PFSK-1 (cell line): ENCODE measurements at regions not wholly inside any gene's neighbourhood (a gene's known extent, or its start where the extent isn't known, plus 50 kb on each side); places are given as distances from the start of the nearest gene placed in this dataset.

Source experiments
- FOXP2 ChIP-seq: optimal IDR thresholded peaks from 2 replicates; pipeline ENCODE3; 2011; ENCODE audit warnings: borderline replicate concordance, control low read depth, inconsistent platforms; ENCODE audit not compliant: insufficient read depth; ENCODE audit errors: extremely low read length, extremely low read depth
- POLR2AphosphoS5 ChIP-seq: IDR thresholded peaks from 2 replicates; pipeline ENCODE4 v1.6.1; 2012; ENCODE audit warnings: low read depth, mild to moderate bottlenecking, control low read depth, low read length, moderate library complexity
- SIN3A ChIP-seq: IDR thresholded peaks from 2 replicates; pipeline ENCODE4 v1.6.1; 2012; ENCODE audit warnings: mild to moderate bottlenecking, low read length, moderate library complexity, borderline replicate concordance; ENCODE audit not compliant: insufficient read depth
- TAF1 ChIP-seq: IDR thresholded peaks from 2 replicates; pipeline ENCODE4 v1.6.1; 2012; ENCODE audit warnings: low read length, control low read depth, borderline replicate concordance; ENCODE audit not compliant: insufficient read depth
- TF ChIP-seq, protein P1 (sequence below), 2 experiments: IDR thresholded peaks; 2 replicates each; pipeline versions ENCODE4 v1.6.1 to v1.8.0; 2011 to 2012; ENCODE audit warnings: low read depth in 2 of 2, low read length in 2 of 2, control low read depth in 1 of 2, inconsistent platforms in 1 of 2, mild to moderate bottlenecking in 1 of 2, moderate library complexity in 1 of 2; ENCODE audit not compliant: insufficient read depth in 1 of 2

DNA sequence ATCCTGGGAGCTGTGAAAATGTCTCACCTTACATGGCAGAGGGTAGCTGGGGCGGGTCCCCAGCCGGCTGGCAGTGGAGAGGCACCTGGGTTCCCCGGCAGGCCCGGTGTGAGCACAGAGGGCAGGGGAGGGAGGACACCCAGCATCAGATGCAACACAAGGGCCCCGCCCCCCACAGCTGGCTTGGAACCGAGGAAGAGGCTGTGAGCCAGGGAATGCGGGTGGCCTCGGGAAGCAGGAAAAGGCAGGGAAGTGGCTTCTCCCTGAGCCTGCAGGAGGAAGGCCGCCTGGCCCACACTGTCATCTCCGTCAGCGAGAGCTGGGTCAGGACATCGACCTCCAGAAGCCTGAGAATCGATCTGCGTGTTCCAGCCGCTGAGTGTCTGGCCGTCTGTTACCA is 87.3 kb downstream of the SIK1 start:
- no peak for TF ChIP-seq TAF1
- TF ChIP-seq, protein P1, sequence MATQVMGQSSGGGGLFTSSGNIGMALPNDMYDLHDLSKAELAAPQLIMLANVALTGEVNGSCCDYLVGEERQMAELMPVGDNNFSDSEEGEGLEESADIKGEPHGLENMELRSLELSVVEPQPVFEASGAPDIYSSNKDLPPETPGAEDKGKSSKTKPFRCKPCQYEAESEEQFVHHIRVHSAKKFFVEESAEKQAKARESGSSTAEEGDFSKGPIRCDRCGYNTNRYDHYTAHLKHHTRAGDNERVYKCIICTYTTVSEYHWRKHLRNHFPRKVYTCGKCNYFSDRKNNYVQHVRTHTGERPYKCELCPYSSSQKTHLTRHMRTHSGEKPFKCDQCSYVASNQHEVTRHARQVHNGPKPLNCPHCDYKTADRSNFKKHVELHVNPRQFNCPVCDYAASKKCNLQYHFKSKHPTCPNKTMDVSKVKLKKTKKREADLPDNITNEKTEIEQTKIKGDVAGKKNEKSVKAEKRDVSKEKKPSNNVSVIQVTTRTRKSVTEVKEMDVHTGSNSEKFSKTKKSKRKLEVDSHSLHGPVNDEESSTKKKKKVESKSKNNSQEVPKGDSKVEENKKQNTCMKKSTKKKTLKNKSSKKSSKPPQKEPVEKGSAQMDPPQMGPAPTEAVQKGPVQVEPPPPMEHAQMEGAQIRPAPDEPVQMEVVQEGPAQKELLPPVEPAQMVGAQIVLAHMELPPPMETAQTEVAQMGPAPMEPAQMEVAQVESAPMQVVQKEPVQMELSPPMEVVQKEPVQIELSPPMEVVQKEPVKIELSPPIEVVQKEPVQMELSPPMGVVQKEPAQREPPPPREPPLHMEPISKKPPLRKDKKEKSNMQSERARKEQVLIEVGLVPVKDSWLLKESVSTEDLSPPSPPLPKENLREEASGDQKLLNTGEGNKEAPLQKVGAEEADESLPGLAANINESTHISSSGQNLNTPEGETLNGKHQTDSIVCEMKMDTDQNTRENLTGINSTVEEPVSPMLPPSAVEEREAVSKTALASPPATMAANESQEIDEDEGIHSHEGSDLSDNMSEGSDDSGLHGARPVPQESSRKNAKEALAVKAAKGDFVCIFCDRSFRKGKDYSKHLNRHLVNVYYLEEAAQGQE (IDR thresholded peaks at IDR 0.05; ENCODE audit: insufficient read depth in 1 of 2, low read depth in 2 of 2, low read length in 2 of 2): no peak

DNA sequence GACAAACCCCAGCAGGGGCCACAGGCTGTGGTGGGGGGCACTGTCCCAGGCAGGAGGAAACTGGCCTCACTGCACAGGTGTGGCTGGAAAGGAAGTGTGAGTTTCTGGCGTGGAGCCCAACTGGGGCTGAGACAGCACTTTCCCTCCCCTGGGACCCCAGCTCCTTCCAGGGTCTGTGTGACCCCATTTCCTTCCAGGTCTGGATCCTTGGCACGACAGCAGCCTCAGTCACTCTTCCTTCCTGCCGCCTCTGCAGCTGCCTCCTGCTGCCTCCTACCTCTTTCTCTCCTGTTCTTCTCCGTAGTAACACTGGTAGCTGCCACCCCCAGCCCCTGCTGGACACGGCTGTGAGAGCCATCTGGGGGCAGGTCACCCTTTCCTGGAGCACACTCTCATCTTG is 88.0 kb downstream of the SIK1 start:
- no peak for TF ChIP-seq FOXP2
- TF ChIP-seq POLR2AphosphoS5: no peak
- TF ChIP-seq SIN3A: no peak
- TF ChIP-seq TAF1: no peak
- TF ChIP-seq, protein P1 (IDR thresholded peaks at IDR 0.05; ENCODE audit: insufficient read depth in 1 of 2, low read depth in 2 of 2, low read length in 2 of 2): no peak

DNA sequence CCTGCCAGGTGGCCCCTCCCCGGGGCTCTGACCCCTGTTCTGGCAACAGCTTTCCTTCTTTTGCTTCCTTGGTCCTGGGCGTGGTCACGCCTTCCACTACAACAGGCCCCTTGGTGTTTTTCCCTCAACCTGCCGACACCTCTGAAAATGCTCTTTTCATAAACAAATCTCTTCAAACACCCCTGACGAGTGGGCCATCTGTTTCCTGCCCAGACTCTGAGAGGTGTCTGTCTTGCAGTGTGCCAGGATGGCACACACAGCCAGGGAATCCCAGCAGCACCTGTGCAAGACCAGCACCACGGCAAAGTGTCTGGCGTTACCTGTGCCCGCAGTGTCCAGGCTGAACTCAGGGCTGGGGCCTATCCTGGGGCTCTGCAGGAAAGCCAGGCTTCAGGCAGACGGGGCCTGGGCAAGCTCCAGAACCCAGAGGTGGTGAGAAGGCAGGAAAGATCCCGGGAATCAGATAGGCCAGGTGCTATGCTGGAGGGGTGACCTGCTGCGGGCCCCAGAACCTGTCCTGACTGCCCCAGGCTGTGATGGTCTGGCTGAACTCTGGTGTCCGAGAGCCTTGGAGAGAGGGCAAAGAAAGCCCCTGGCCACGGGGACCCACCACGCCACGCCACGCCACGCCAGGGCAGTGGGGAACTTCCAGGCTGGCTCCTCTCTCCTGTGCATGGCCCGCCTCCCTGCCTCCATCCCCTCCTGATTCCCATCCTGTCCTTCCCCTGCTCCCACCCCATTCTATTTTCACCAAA is 88.9 kb downstream of the SIK1 start:
- TF ChIP-seq, protein P1 (IDR thresholded peaks at IDR 0.05; ENCODE audit: insufficient read depth in 1 of 2, low read depth in 2 of 2, low read length in 2 of 2): no peak
- TF ChIP-seq POLR2AphosphoS5 (no peak), FOXP2 (no peak), TAF1 (no peak), SIN3A (no peak)

DNA sequence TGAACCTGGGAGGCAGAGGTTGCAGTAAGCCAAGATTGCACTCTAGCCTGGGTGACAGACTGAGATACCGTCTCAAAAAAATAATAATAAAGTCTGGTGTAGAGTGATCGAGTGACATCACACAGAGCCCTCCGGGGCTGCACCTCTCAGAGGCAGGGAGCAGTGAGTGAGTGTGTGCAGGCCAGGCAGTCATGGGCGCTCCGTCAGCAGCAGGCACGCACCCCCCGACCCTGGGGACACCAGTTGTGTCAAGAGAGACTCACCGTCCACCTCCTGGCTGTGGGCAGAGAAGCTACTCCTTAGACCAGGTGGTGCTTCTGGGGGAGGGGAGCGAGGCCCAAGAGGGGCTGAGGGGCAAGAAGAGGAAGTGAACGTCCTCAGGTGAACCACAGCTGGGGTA is 91.8 kb downstream of the SIK1 start:
- TF ChIP-seq POLR2AphosphoS5: no peak
- TF ChIP-seq, protein P1 (IDR thresholded peaks at IDR 0.05; ENCODE audit: insufficient read depth in 1 of 2, low read depth in 2 of 2, low read length in 2 of 2): no peak
- TF ChIP-seq FOXP2: no peak
- TF ChIP-seq TAF1: no peak
- no peak for TF ChIP-seq SIN3A

DNA sequence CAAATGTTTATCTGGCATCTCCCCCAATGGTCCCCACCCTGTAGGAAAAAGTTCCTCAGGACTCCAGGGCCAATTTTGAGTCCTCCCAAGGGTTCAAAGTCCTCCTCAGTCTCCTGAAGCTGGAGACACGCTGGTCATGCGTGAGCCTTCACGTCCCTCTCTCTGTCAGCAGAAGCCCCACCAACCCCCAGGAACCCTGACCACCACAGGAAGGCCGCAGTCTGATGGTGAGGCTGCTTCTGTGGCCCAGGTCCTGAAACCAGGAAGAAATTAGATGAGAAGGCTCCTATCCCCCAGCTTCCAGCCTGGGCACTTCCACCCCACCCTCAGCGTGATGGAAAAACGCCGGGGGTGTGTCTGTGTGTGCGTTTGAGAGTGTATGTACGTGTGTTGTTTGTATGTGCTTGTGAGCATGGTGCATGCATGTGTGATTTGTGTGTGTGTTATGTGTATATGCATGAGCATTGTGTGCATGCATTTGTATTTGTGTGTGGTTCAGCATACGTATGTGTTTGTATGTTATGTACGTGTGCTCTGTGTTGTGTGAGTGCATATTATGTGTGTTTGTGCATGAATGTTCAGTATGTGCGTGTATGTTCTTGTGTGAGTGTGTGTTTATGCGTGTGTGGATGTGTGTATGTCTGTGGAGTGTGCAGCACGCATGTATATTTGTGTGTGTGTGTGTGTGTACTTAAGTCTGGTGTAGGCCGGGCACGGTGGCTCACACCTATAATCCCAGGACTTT is 92.5 kb downstream of the SIK1 start:
- TF ChIP-seq SIN3A (no peak), TAF1 (no peak), POLR2AphosphoS5 (no peak), FOXP2 (no peak)
- TF ChIP-seq, protein P1 (IDR thresholded peaks at IDR 0.05; ENCODE audit: insufficient read depth in 1 of 2, low read depth in 2 of 2, low read length in 2 of 2): no peak
